ENCODE measurements at regions not wholly inside any gene's neighbourhood (a gene's known extent, or its start where the extent isn't known, plus 50 kb on each side); places are given as distances from the start of the nearest gene placed in this dataset.
"Not testable (repeated sequence)": the region's sequence is repeated elsewhere in the genome, so short reads cannot be mapped to it uniquely, and the experiment has no call there.

DNA sequence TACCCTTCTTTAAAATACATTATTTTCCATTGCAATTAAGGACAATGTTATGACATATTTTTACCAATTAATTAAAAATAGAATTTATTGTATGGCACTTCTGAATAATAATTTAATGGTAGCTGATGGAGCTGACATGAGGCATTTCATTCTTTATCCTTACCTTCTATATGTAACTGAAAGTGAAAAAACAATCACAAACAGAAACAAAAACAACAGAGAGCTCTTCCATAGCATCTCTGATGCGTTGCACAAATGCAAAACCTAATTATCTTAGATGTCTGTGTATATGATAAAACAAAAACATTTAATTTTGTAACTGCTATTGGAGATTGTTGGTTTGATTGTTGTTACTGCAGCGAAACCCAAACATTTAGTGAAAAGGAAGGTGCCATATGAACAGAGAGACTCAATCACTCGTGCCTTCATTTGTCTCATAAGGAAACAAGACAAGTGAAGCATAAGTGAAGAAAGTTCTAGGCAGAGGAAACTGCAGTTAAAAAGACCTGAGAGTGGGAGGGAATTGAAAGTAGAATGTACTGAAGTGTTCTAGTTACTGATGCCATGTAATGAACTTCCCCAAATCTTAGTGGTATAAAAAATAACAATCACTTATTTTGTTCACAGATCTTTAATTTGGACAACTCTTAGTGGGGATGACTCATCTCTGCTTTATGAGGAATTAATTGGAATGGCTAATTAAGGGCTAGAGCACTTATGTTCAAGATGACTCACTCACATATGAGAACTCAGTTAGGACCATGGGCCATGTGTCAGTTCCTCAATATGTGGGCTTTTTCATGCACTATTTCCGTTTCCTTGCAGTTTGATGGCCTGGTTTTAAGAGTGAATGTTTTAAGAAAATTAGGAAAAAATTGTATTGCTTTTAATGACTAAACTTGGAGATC lies 245.0 kb upstream of the OLFM3 start:
- Histone ChIP-seq H3K4me3 (ENCODE audit: low read length in 2 of 2) (no peak overlapping the region), H3K27me3 (ENCODE audit: control insufficient read depth in 1 of 2, insufficient read depth in 2 of 2, low read length in 1 of 2) (no peaks in the 10 kb centered on the region), H3K9me3 (ENCODE audit: control insufficient read depth, low read length) (no peaks in the 10 kb centered on the region), H3K4me1 (ENCODE audit: control insufficient read depth in 1 of 2, insufficient read depth in 2 of 2, low read length in 2 of 2) (no peaks in the 10 kb centered on the region), H3K27ac (ENCODE audit: low read depth in 1 of 2, low read length in 2 of 2) (no peak overlapping the region), H3K36me3 (ENCODE audit: control insufficient read depth in 1 of 2, insufficient read depth in 2 of 2, low read length in 1 of 2) (no peaks in the 10 kb centered on the region)
- ATAC-seq (ENCODE audit: low FRiP score) = no peak
- 75 to 78% methylated on average over 4 of the region's 4 CpGs for WGBS, 2 donors
- DNase-seq = no peak
- intact Hi-C loops (cut with DNase I) = no loop called here

DNA sequence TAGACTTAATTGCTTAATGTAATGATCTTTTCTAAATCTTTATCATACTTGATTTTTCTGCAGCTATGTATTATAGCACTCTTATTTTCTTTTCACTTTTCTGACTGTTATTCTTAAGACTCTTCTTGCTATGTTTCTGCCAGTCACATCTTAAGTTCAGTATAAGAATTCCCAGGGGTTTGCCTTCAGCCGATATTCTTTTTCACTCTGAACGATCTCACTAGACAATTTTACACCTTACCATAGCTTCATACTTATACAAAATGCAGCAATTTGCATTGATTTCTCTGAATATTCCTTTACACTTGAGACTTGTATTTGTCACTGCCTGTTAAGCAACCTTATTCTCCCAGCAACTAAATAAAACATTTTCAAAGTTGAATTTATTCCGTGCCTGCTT lies 242.5 kb upstream of the OLFM3 start:
- no peaks in the 10 kb centered on the region for H3K9me3 ChIP-seq (ENCODE audit: control insufficient read depth, low read length)
- no peaks in the 10 kb centered on the region for H3K4me1 ChIP-seq (ENCODE audit: control insufficient read depth in 1 of 2, insufficient read depth in 2 of 2, low read length in 2 of 2)
- no peaks in the 10 kb centered on the region for H3K36me3 ChIP-seq (ENCODE audit: control insufficient read depth in 1 of 2, insufficient read depth in 2 of 2, low read length in 1 of 2)
- DNase-seq (no peak), ATAC-seq (ENCODE audit: low FRiP score) (no peak)
- H3K27ac ChIP-seq (ENCODE audit: low read depth in 1 of 2, low read length in 2 of 2) = no peak overlapping the region
- no peak overlapping the region for H3K4me3 ChIP-seq (ENCODE audit: low read length in 2 of 2)
- 28 to 40% methylated on average over 3 of the region's 3 CpGs for WGBS, 2 donors
- H3K27me3 ChIP-seq (ENCODE audit: control insufficient read depth in 1 of 2, insufficient read depth in 2 of 2, low read length in 1 of 2) = no peaks in the 10 kb centered on the region
- intact Hi-C loops (cut with DNase I) = no loop called here

DNA sequence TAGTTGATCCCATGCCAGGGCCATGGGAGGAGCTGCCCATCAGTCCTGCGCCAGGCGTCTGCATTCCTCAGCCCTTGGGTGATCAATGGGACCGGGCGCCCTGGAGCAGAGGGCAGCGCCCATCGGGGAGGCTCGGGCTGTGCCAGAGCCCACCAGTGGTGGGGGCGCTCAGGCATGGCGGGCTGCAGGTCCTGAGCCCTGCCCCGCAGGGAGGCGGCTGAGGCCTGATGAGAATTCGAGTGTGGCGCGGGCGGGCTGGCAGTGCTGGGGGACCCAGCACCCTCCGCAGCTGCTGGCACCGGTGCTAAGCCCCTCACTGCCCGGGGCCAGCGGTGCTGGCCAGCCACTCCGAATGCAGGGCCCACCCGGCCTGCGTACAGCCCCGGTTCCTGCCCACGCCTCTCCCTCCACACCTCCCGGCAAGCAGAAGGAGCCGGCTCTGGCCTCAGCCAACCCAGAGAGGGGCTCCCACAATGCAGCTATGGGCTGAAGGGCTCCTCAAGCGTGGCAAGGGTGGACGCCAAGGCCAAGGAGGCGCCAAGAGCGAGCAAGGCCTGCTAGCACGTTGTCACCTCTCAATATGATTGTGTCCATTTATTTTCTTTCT lies 238.1 kb upstream of the OLFM3 start:
- intact Hi-C loops (cut with DNase I) = no loop called here
- no peaks in the 10 kb centered on the region for H3K36me3 ChIP-seq (ENCODE audit: control insufficient read depth in 1 of 2, insufficient read depth in 2 of 2, low read length in 1 of 2)
- no peaks in the 10 kb centered on the region for H3K4me1 ChIP-seq (ENCODE audit: control insufficient read depth in 1 of 2, insufficient read depth in 2 of 2, low read length in 2 of 2)
- DNase-seq (peak in 1 of 2 donors; percentile 57), ATAC-seq (ENCODE audit: low FRiP score) (peak; percentile 19)
- H3K4me3 ChIP-seq (ENCODE audit: low read length in 2 of 2) = no peak overlapping the region
- no peaks in the 10 kb centered on the region for H3K9me3 ChIP-seq (ENCODE audit: control insufficient read depth, low read length)
- H3K27me3 ChIP-seq (ENCODE audit: control insufficient read depth in 1 of 2, insufficient read depth in 2 of 2, low read length in 1 of 2) = no peaks in the 10 kb centered on the region
- no peak overlapping the region for H3K27ac ChIP-seq (ENCODE audit: low read depth in 1 of 2, low read length in 2 of 2)
- 90 to 95% methylated on average over 30 to 31 of the region's 31 CpGs for WGBS, 2 donors

DNA sequence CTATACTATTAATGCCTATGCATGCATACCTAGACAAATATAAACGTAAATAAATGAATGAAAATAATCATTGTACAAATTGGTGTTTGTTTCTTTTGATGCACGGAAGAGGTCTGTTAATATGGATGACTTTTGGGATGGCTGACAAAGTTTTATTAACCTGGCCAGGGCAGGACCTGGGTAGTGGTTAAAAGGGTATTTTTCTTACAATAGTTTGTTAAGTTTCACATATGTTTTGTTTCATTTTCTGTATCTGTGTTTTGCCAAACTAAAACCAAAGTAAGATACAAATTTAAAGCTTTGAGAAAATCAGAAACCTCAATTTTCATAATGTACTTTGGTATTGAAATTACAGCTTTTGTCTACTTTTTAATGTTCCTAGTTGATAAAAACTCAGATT lies 222.7 kb upstream of the OLFM3 start:
- no peak overlapping the region for H3K27ac ChIP-seq (ENCODE audit: low read depth in 1 of 2, low read length in 2 of 2)
- no peaks in the 10 kb centered on the region for H3K36me3 ChIP-seq (ENCODE audit: control insufficient read depth in 1 of 2, insufficient read depth in 2 of 2, low read length in 1 of 2)
- H3K27me3 ChIP-seq (ENCODE audit: control insufficient read depth in 1 of 2, insufficient read depth in 2 of 2, low read length in 1 of 2) = no peaks in the 10 kb centered on the region
- 45 to 49% methylated on average over 2 of the region's 2 CpGs for WGBS, 2 donors
- intact Hi-C loops (cut with DNase I) = no loop called here
- DNase-seq = no peak
- H3K4me3 ChIP-seq (ENCODE audit: low read length in 2 of 2) = no peak overlapping the region
- H3K4me1 ChIP-seq (ENCODE audit: control insufficient read depth in 1 of 2, insufficient read depth in 2 of 2, low read length in 2 of 2) = no peaks in the 10 kb centered on the region
- no peaks in the 10 kb centered on the region for H3K9me3 ChIP-seq (ENCODE audit: control insufficient read depth, low read length)
- ATAC-seq (ENCODE audit: low FRiP score) = no peak

DNA sequence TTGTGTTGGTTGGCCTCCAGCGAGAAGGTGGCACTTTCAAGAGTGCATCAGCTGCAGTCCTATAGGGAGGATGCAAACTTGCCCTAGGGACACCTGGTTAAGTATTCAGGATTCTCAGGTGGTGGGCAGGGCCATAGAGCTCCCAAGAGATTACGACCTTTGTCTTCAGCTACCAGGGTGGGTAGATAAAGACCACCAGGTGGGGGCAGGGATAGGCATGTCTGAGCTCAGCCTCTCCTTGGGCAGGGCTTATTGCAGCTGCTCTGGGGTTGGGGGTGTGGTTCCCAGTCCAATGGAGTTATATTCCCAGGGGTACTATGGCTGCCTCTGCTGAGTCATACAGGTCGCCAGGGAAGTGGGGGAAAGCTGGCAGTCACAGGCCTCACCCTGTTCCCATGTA lies 214.2 kb upstream of the OLFM3 start:
- H3K4me3 ChIP-seq (ENCODE audit: low read length in 2 of 2); H3K9me3 ChIP-seq (ENCODE audit: control insufficient read depth, low read length); H3K27ac ChIP-seq (ENCODE audit: low read depth in 1 of 2, low read length in 2 of 2); DNase-seq; H3K4me1 ChIP-seq (ENCODE audit: control insufficient read depth in 1 of 2, insufficient read depth in 2 of 2, low read length in 2 of 2); intact Hi-C loops (cut with DNase I); ATAC-seq (ENCODE audit: low FRiP score); H3K27me3 ChIP-seq (ENCODE audit: control insufficient read depth in 1 of 2, insufficient read depth in 2 of 2, low read length in 1 of 2); H3K36me3 ChIP-seq (ENCODE audit: control insufficient read depth in 1 of 2, insufficient read depth in 2 of 2, low read length in 1 of 2): not testable (repeated sequence)
- 60 to 64% methylated on average over 3 of the region's 3 CpGs for WGBS, 2 donors

DNA sequence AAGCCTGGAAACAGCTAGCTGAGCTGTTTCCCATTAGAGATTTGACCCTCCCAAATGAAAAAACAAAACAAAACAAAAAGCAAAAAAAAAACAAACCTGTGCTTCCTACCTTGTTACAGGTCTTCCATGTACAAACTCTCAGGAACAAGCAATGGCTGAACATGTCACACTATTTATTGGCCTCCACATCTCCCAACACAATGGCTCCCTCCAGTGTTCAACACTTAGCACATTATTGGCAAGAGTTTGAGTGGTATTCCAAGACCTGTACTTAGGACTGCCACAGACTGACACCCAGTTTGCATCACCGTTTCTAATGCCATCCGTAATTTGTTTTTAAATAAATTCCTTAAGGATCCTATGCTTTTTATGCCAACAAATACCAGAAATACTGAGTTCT lies 195.0 kb upstream of the OLFM3 start:
- H3K36me3 ChIP-seq (ENCODE audit: control insufficient read depth in 1 of 2, insufficient read depth in 2 of 2, low read length in 1 of 2) = no peaks in the 10 kb centered on the region
- intact Hi-C loops (cut with DNase I) = no loop called here
- no peak overlapping the region for H3K4me3 ChIP-seq (ENCODE audit: low read length in 2 of 2)
- DNase-seq (no peak), ATAC-seq (ENCODE audit: low FRiP score) (no peak)
- H3K9me3 ChIP-seq (ENCODE audit: control insufficient read depth, low read length) = no peaks in the 10 kb centered on the region
- no peaks in the 10 kb centered on the region for H3K4me1 ChIP-seq (ENCODE audit: control insufficient read depth in 1 of 2, insufficient read depth in 2 of 2, low read length in 2 of 2)
- 33 to 43% methylated on average over 2 of the region's 2 CpGs for whole genome bisulfite sequencing, 2 donors
- no peaks in the 10 kb centered on the region for H3K27me3 ChIP-seq (ENCODE audit: control insufficient read depth in 1 of 2, insufficient read depth in 2 of 2, low read length in 1 of 2)
- H3K27ac ChIP-seq (ENCODE audit: low read depth in 1 of 2, low read length in 2 of 2) = no peak overlapping the region

DNA sequence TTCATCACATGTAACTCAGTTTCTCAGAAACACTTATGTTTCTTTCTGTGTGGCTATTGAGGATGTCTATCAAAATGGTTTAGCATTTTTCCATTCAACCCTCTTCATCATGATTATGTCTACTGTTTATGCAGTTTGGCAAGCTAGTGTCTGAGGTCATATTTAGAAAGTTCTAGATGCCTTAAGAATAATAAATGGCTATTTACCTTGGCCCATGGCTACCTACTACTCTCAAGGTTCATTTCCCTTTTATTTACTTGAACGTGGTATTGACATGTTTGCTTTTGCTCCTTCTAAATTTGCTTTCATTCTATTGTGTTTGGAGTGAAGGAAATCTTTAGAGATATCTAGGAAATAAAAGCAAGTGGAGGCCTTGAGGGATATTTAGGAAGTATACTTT lies 193.7 kb upstream of the OLFM3 start:
- no peak overlapping the region for H3K27ac ChIP-seq (ENCODE audit: low read depth in 1 of 2, low read length in 2 of 2)
- H3K4me1 ChIP-seq (ENCODE audit: control insufficient read depth in 1 of 2, insufficient read depth in 2 of 2, low read length in 2 of 2) = no peaks in the 10 kb centered on the region
- intact Hi-C loops (cut with DNase I) = no loop called here
- H3K4me3 ChIP-seq (ENCODE audit: low read length in 2 of 2) = no peak overlapping the region
- no peaks in the 10 kb centered on the region for H3K36me3 ChIP-seq (ENCODE audit: control insufficient read depth in 1 of 2, insufficient read depth in 2 of 2, low read length in 1 of 2)
- no peak for DNase-seq
- no peaks in the 10 kb centered on the region for H3K9me3 ChIP-seq (ENCODE audit: control insufficient read depth, low read length)
- no peak for ATAC-seq (ENCODE audit: low FRiP score)
- WGBS, 2 donors = 4 to 7% methylated on average over 1 of the region's 1 CpG
- no peaks in the 10 kb centered on the region for H3K27me3 ChIP-seq (ENCODE audit: control insufficient read depth in 1 of 2, insufficient read depth in 2 of 2, low read length in 1 of 2)

DNA sequence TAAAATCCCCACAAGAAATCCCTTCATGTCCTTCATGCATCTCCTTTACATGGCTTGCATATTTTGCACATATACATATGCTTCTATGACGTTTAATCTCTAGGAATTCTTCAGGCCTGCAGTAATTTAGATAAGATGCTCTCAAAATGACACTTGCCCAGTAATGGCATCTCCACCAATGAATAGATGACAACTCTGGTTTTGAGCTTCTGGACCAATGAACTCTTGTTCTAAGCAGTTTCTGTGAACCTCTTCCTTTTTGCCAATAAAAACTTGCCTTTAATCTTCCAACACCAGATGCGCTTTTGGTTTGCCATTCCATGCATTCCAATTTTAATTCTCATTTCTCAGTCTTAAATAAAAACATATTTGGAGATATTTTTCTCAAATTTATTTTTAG lies 189.8 kb upstream of the OLFM3 start:
- H3K4me3 ChIP-seq (ENCODE audit: low read length in 2 of 2) = no peak overlapping the region
- no peaks in the 10 kb centered on the region for H3K9me3 ChIP-seq (ENCODE audit: control insufficient read depth, low read length)
- no peak overlapping the region for H3K27ac ChIP-seq (ENCODE audit: low read depth in 1 of 2, low read length in 2 of 2)
- H3K4me1 ChIP-seq (ENCODE audit: control insufficient read depth in 1 of 2, insufficient read depth in 2 of 2, low read length in 2 of 2) = no peaks in the 10 kb centered on the region
- ATAC-seq (ENCODE audit: low FRiP score) (no peak), DNase-seq (no peak)
- H3K36me3 ChIP-seq (ENCODE audit: control insufficient read depth in 1 of 2, insufficient read depth in 2 of 2, low read length in 1 of 2) = no peaks in the 10 kb centered on the region
- no peaks in the 10 kb centered on the region for H3K27me3 ChIP-seq (ENCODE audit: control insufficient read depth in 1 of 2, insufficient read depth in 2 of 2, low read length in 1 of 2)
- intact Hi-C loops (cut with DNase I) = no loop called here
- 16 to 24% methylated on average over 2 of the region's 2 CpGs for WGBS, 2 donors

DNA sequence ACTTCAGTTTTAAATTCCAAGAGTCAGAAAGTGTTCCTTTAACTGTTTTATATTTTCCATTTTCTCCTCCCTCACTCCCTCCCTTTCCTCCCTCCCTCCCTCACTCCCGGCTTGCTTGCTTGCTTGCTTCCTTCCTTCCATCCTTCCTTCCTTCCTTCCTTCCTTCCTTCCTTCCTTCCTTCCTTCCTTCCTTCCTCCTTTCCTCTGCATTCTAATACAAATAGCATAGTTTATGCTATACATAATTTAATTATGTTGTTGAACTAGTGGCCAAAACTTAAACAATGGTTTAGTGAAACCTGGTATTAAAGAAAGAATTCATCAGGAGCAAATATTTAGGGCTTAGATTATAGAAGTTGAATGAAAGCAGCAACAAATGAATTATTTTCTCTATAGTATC lies 188.5 kb upstream of the OLFM3 start:
- H3K36me3 ChIP-seq (ENCODE audit: control insufficient read depth in 1 of 2, insufficient read depth in 2 of 2, low read length in 1 of 2) = no peaks in the 10 kb centered on the region
- no peaks in the 10 kb centered on the region for H3K4me1 ChIP-seq (ENCODE audit: control insufficient read depth in 1 of 2, insufficient read depth in 2 of 2, low read length in 2 of 2)
- no peak overlapping the region for H3K4me3 ChIP-seq (ENCODE audit: low read length in 2 of 2)
- 24 to 48% methylated on average over 1 of the region's 1 CpG for WGBS, 2 donors
- no peak overlapping the region for H3K27ac ChIP-seq (ENCODE audit: low read depth in 1 of 2, low read length in 2 of 2)
- ATAC-seq (ENCODE audit: low FRiP score) (no peak), DNase-seq (no peak)
- no peaks in the 10 kb centered on the region for H3K27me3 ChIP-seq (ENCODE audit: control insufficient read depth in 1 of 2, insufficient read depth in 2 of 2, low read length in 1 of 2)
- H3K9me3 ChIP-seq (ENCODE audit: control insufficient read depth, low read length) = no peaks in the 10 kb centered on the region
- intact Hi-C loops (cut with DNase I) = no loop called here

Measured in aorta (tissue), 5 donors.